Epithelial cell of prostate (primary cell): ENCODE measurements at regions not wholly inside any gene's neighbourhood (a gene's known extent, or its start where the extent isn't known, plus 50 kb on each side); places are given as distances from the start of the nearest gene placed in this dataset.

ENCODE experiments used
- DNase-seq: peaks from one replicate; pipeline ENCODE4 v3.0.0-alpha.2; 2011; ENCODE audit warnings: low read depth, low spot score
- H3K27ac ChIP-seq: fragments of 450-650 bp; 2 replicates; pipeline ENCODE4 v1.5.1; 2017; ENCODE audit warnings: mild to moderate bottlenecking

DNA sequence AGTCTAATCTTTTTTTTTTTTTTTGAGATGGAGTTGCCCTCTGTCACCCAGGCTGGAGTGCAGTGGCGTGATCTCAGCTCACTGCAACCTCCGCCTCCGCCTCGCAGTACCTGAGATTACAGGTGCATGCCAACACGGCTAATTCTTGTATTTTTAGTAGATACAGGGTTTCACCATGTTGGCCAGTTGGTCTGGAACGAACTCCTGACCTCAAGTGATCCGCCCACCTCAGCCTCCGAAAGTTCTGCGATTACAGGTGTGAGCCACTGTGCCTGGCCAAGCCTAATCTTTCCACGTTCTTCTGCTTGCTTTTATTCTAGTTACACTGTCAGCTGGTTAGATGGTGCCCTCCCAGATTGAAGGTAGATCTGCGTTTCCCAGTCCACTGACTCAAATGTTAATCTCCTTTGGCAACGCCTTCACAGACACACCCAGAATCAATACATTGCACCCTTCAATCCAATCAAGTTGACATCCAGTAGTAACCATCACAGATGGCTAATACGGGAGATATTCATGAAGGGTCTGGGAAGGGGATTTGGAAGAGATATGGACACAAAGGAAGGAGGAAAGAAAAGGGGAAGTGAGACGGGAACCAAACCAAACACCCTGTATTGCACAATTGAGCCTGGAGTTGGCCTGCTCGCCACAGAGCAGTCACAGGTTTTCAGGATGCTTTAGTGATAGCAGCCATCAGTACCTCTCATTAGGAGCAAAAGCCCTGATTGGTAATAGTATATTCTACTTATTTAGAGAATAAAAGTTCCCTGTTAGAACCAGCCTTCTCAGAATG is 229.8 kb downstream of the PIK3C3 start:
- no peak for DNase-seq
- H3K27ac ChIP-seq = no peak overlapping the region

DNA sequence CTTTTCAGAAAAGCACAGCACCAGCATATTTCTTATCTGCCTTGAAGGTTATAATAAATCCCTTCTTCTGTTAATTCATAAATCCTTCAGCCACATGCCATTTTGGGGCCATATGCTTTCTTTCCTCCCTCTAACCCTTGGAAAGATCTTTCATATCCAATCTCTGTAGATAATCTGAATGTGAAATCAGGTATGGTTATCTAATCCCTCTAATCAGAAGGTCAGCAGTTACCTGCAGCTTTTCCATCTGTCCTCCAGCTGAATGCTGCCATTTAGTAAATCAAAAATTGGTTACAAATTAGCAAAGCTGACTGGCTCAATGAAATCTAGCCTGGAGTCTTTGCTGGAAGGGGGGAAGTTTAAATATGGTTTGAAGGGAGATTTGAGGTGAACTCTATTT is 230.5 kb downstream of the PIK3C3 start:
- no peak overlapping the region for H3K27ac ChIP-seq
- DNase-seq = no peak

- no peak for DNase-seq
- H3K27ac ChIP-seq = no peak overlapping the region
Measured at GRCh38 chr18:42187611-42188380, 232.8 kb downstream of the PIK3C3 start.

DNA sequence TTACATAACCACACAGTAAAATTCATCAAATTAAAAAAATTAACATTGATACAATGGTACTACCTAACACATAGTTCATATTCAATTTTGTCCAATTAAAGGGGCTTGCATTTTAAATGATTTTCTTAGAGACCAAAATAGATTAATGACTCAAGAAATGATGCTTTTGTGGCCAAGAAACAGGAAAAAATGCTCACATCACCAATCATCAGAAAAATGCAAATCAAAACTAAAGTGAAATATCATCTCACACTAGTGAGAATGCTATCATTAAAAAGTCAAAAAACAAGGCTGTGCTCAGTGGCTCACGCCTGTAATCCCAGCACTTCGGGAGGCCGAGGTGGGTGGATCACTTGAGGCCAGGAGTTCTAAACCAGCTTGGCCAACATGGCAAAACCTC is 235.6 kb downstream of the PIK3C3 start:
- DNase-seq = no peak
- no peak overlapping the region for H3K27ac ChIP-seq

GRCh38 chr18:42192251-42193248 is 237.5 kb downstream of the PIK3C3 start:
- H3K27ac ChIP-seq = peak overlapping the region; percentile 28
- DNase-seq = peak; percentile 79

DNA sequence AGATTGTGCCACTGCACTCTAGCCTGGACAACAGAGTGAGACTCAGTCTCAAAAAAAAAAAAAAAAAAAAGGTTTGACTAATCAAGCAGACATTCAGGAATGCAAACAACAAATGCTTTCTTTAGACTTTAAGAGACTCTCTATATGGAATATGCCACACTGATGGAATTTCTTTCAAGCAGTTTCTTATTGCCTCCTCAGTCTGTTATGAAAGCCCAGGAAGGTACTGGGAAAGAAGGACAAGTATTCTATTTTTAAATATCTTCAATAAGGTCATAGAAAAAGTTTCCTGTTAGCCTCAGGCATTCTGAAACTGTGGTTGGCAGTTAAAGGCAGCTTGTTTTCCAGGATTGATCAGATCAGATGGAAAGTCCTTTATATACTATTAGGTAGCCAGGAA is 241.6 kb downstream of the PIK3C3 start:
- no peak for DNase-seq

GRCh38 chr18:42201137-42201536 is 246.1 kb downstream of the PIK3C3 start:
- H3K27ac ChIP-seq = no peak overlapping the region
- DNase-seq = no peak

More for the DNA sequence above, 241.6 kb downstream of the PIK3C3 start:
- no peak overlapping the region for H3K27ac ChIP-seq

DNA sequence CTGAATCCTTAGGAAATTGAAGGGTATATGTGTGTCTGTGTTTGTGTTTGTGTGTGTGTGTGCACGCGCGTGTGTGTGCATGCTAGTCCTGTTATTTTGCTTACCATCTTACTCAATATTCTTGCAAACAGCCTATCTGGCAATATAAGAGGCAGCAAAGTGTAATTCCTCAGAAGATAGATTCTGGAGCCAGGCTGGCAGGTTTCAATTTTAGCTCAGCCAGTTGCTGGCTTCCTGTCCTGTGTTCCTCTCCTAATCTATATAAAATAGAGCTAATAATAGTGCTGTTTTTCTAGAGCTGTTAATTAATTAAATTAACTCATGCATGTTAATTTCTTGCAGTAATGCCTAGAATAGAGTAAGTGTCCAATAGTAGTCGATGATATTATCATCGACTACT is 256.2 kb downstream of the PIK3C3 start:
- DNase-seq = no peak
- H3K27ac ChIP-seq = no peak overlapping the region

- no peak overlapping the region for H3K27ac ChIP-seq
- no peak for DNase-seq
Measured at GRCh38 chr18:42222557-42222956, 267.5 kb downstream of the PIK3C3 start.

- no peak overlapping the region for H3K27ac ChIP-seq
- no peak for DNase-seq
Measured at GRCh38 chr18:42228581-42228980, 273.5 kb downstream of the PIK3C3 start.

DNA sequence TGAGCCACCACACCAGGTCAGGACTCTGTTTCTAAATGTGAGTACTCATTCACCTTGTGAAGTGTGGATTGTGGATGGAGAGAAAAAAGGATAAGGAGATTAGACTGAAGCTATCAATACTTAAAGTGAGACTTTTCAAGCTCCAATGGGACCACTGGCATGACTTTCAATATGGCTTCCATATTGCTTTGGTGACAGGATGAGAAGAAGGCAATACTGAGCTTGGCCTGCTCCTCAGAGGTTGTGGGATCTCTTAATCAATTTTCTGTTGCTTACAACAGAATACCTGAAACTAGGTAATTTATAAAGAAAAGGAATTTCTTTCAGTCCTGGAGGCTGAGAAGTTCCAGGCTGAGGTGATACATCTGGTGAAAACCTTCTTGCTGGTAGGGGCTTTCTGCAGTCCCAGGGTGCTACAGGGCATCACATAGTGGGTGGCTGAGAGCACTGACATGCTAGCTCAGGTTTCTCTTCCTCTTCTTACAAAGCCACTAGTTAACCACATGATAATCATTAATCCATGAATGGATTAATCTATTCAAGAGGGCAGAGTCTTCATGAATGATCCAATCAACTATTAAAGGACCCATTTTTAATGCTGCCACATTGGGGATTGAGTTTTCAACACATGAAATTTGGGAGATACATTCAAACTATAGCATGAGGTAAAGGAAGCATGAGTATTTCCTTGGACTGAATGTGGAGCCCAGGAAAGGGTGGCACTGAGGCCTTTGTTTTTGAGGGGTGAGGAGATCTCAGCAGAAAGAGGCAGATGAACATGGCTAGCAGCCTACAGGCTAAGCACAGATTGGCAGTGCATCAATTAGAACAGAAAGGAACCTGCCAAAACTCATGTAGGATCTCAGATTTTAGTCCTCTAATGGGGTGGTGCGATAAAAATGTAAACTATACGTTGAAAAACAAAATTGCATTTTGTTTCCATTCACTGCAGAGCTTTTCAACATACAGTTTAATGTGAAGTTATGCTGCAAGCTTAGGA is 274.5 kb downstream of the PIK3C3 start:
- no peak overlapping the region for H3K27ac ChIP-seq
- DNase-seq = no peak

- H3K27ac ChIP-seq = no peak overlapping the region
- DNase-seq = no peak
Measured at GRCh38 chr18:42230636-42231035, 275.6 kb downstream of the PIK3C3 start.

- DNase-seq = no peak
- H3K27ac ChIP-seq = no peak overlapping the region
Measured at GRCh38 chr18:42231284-42231683, 276.2 kb downstream of the PIK3C3 start.

DNA sequence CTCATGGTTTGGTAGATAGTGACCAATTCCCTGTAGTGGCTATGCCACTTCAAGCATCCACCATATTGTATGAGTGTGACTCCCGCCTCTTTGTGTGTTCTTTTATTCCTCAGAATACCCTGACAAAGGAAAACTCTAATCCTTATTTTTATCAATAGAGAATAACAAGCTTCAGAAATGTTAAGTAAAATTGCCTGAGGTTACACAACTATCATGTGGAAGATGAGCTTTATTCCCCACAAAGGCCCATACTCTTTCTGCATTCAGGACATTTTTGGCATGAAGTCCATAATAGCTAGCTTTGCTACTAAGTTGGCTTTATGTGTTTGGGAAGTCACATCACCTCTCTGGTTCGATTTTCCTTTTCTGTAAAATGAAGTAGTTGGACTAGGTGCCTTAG is 276.8 kb downstream of the PIK3C3 start:
- H3K27ac ChIP-seq = no peak overlapping the region
- no peak for DNase-seq

DNA sequence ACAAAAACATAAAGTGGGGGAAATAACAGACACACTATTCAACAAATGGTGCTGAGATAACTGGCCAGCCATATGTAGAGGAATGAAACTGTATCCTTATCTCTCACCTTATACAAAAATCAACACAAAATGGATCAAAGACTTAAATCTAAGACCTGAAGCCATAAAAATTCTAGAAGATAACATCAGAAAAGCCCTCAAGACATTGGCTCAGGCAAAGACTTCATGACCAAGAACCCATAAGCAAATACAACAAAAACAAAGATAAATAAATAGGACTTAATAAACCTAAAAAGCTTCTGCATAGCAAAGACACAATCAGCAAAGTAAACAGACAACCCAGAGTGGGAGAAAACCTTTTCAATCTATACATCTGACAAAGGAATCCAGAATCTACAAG is 278.9 kb downstream of the PIK3C3 start:
- DNase-seq = no peak
- H3K27ac ChIP-seq = no peak overlapping the region

DNA sequence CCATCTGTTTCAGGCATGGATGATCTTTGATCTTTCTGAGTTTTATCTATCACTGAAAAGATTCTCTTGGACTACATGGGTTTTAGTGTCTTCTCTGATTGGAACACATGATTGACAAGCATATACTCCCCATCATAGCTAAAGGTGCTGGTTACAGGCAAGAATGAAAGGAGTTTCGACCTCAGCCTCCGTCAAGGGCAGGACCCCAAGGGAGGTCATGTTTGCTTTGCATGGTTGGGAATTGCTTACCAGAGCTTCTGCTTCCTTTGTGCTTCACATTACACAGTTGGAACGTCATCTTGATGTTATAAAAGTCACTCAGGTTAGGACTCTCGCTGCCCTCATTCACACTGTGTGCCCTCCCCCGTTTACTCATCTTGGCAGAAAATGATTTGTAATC is 287.7 kb downstream of the PIK3C3 start:
- no peak overlapping the region for H3K27ac ChIP-seq
- no peak for DNase-seq

DNA sequence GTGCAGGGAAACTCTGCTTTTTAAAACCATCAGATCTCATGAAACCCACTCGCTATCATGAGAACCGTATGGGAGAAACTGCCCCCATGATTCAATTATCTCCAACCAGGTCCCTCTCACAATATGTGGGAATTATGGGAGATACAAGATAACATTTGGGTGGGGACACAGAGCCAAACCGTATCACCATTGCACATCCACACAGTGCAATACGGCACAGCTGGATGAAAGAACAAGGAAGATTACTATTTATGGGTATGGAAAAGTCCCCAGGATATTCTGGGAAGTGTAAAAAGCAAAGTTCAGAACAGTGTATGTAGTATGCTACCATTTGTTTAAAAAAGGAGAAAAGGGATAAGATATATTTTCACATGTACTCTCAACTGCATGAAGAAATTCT is 290.1 kb downstream of the PIK3C3 start:
- H3K27ac ChIP-seq = no peak overlapping the region
- DNase-seq = no peak

- DNase-seq = peak; percentile 27
Measured at GRCh38 chr18:42255908-42256765, 301.1 kb downstream of the PIK3C3 start.

More at GRCh38 chr18:42255908-42256765, 301.1 kb downstream of the PIK3C3 start:
- H3K27ac ChIP-seq = no peak overlapping the region
